GM04504 (cell line): ENCODE measurements at regions not wholly inside any gene's neighbourhood (a gene's known extent, or its start where the extent isn't known, plus 50 kb on each side); places are given as distances from the start of the nearest gene placed in this dataset.
A peak's percentile ranks its signal among the peaks of the same experiment; 100 is the strongest.

Source experiments
- DNase-seq: peaks from one replicate; pipeline ENCODE4 v3.0.0-alpha.2; 2012; ENCODE audit warnings: low read depth

DNA sequence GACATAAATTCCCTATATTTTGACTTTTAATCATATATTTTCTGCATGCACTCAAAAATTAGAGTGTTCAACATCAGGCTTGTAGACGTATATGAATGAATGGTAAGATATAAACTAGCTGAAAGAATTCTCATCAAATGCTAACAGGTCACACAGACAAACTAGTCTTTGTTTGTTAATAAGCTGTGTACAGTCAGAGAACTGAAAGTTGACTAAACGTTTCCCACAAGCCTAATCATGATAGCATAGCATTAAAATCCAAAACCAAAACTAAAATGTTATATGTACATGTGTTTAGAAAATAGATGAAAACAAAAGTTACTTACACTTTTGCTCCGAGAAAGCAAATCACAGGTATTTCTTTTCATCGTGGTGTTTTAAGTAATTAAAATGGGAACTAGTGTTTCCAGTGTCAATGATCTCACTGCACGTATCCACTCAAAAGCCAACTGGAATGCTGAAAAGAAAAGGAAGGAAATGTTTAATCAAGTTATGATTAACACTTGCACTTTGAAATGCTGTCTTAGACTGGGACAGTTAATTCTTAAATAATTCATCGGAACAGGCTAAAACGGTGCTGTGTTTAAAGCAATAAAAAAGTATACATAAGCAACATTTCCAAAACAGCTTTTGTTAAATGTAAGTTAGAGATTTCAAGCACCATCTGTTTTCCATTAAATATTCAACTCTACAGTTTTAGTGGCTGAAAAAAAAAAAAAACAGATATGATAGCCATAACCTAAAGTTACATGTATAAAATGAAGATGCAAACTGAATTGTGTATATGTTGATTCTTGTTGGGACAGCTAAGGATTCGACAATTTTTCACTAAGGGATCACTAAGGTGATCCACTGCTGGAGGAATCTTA is 291.9 kb upstream of the PDE4D start:
- DNase-seq = no peak

DNA sequence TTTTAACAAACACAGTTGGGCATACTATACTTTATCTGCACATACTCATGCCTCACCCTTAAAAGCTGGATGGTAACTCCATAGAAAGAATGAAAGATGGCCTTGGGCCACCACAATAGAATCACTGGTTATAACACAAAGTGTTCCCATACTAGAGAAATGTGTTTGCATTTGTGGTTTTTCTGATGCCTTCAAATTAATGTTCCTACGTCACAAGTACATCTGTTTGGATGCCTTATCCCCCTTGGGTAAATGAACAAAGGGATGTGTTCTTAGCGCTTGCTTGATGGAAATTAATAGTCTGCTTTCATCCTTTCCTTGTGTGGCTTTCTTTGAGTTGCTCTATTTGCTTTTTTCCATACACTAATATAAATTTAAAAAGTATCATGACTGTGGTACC is 291.1 kb upstream of the PDE4D start:
- no peak for DNase-seq

GRCh38 chr5:60183881-60184280 is 290.4 kb upstream of the PDE4D start:
- no peak for DNase-seq

- no peak for DNase-seq
Measured at GRCh38 chr5:60178101-60178500, 284.6 kb upstream of the PDE4D start.

DNA sequence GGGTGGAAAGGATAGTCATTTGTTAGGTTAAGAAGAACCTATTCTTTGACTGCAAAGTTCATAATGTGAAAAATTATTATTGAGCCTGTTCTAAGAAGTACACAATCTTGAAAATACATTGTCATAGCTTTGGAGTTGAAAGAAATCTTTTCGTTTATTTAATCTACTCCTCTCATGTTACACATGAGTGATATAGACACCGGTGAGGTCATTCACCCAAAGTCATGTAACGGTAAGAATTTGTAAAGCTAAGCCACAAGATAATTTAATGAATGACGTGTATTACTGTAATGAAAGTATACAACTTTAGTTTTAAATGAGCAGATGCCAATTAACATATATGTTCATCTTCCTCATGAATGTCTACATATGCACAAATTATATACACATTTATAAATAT is 284.1 kb upstream of the PDE4D start:
- DNase-seq = no peak

GRCh38 chr5:60173667-60174066 is 280.1 kb upstream of the PDE4D start:
- DNase-seq = no peak

DNA sequence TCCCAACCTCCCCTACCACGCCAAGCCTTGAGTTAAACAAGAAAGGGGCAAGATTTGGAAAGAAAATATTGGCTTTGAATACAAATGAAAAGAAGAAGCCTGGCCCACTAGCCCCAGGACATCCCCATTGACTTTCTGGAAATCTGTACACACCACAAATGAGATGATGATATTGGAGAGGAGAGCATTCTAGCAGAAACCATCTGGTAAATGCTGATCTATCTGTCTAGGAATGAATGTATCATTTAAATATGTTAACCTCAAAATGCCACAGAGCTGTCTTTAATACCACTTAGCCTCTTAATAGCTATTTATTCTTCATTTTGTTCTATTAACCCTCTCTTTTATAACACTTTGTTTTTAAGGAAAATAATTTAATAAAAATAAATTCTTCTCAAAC is 270.2 kb upstream of the PDE4D start:
- DNase-seq = no peak

DNA sequence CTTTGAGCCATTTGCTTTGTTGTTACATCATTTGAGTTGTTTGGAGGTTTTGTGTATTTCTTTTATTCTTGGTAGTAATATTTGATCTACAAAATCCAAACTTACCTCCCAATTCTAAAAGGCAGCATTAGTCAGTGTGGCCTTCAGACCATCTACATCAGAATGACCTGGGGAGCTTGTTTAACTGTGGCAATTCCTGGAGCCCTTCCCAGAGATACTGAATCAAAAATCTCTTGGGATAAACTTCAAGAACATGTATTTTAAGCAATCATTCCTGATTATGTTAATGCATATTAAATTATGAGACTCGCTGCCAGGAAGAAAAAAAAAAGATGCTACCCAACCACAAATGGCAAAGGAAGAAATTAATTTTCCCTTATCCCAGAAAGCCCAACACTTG is 268.9 kb upstream of the PDE4D start:
- DNase-seq = no peak

- peak; percentile 12 for DNase-seq
Measured at GRCh38 chr5:60161340-60161934, 267.9 kb upstream of the PDE4D start.

DNA sequence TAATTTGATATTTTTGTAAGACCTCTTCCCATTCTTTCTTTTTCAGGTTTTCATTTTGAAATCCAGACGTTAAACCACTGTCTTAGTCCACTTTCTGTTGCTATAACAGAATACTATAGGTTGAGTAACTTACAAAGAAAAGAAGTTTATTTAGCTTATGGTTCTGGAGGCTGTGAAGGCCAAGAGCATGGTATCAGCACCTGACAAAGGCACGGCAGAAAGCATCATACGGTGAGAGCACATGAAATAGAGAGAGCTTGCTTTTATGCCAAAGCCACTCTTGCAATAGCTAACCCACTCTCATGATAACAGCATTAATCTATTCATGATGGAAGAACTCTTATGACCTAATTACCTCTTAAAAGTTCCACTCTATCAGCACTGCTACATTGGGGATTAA is 255.6 kb upstream of the PDE4D start:
- DNase-seq = no peak

DNA sequence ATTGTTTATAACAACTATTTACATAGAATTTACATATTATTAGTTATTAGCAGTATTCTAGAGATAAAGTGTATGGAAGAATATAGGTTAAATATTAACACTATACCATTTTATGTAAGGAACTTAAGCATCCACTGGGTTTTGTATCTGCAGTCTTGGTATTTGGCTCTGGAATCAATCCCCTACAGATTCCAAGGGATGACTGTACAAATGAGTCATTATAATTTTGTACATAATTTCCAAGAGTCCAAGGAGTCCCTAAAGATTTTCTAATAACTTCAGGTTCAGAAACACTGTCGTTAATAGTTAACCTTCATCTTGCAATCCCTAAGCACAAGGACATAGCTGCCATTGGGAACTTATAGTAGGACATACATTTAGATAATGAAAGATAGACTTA is 254.8 kb upstream of the PDE4D start:
- DNase-seq = no peak

GRCh38 chr5:60147791-60148190 is 254.3 kb upstream of the PDE4D start:
- no peak for DNase-seq

- no peak for DNase-seq
Measured at GRCh38 chr5:60143942-60144549, 250.5 kb upstream of the PDE4D start.

GRCh38 chr5:60141119-60141518 is 247.6 kb upstream of the PDE4D start:
- no peak for DNase-seq

- no peak for DNase-seq
Measured at GRCh38 chr5:60136841-60137240, 243.3 kb upstream of the PDE4D start.

GRCh38 chr5:60131504-60131903 is 238.0 kb upstream of the PDE4D start:
- no peak for DNase-seq

DNA sequence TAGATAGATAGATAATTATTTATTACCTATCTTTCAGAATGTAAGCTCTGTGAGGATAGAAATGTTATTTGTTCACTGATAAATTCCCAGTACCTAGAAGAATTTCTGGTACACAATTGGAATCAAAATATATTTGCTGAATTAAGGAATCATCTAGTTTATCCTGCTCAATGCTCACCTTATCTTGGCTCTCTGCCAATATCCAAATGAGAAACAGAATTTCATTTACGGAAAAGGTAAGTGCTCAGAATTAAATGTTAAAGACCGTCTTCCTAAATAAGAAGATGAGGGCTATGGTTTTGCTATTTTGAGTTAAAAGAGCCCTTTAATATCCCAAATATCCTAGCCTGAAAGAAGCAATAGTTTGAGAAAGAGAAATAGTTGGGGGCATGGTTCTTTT is 232.1 kb upstream of the PDE4D start:
- DNase-seq = no peak

GRCh38 chr5:60102961-60103693 is 209.6 kb upstream of the PDE4D start:
- DNase-seq = peak; percentile 19

GRCh38 chr5:60101573-60101972 is 208.0 kb upstream of the PDE4D start:
- no peak for DNase-seq

GRCh38 chr5:60092671-60093422 is 199.3 kb upstream of the PDE4D start:
- DNase-seq = peak; percentile 54

- DNase-seq = no peak
Measured at GRCh38 chr5:60086583-60086982, 193.1 kb upstream of the PDE4D start.

DNA sequence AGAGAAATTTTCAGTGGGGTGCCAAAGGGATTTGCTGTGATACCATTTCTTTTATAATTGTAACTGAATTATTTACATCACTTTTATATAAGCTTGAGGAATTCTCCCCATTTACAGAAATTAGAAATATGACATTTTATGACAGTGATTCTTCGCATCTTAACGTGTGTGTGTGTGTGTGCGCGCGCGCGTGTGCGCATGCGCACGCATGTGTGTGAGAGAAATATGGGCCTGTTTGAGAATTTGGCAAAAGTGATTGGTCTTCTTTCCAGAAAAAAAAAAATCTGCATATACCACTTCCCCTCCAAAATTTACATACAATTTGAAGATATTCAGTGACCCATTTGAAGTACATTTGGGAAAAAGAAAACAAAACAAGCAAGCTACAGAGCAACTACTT is 190.7 kb upstream of the PDE4D start:
- no peak for DNase-seq
